HEK293 (cell line): ENCODE measurements at regions not wholly inside any gene's neighbourhood (a gene's known extent, or its start where the extent isn't known, plus 50 kb on each side); places are given as distances from the start of the nearest gene placed in this dataset.

Experiments
- CTCF ChIA-PET: fragments of 350-600 bp; formaldehyde crosslinking; extraction: SDS; loops from one replicate; lab custom pipeline; 2021; ENCODE audit warnings: antibody characterized with exemption; lab: Yijun Ruan, JAX
- POLR2A ChIA-PET: fragments of 300-600 bp; formaldehyde crosslinking; extraction: SDS; loops from one replicate; lab custom pipeline; 2020; ENCODE audit warnings: antibody characterized with exemption, inconsistent platforms; lab: Yijun Ruan, JAX
- H3K27ac ChIP-seq: fragments of 200-500 bp; sonication (Bioruptor generic); 2 replicates; pipeline ENCODE4 v1.5.1; 2014; ENCODE audit warnings: low read depth, low read length, control low read depth, inconsistent platforms; ENCODE audit errors: extremely low read depth
- H3K36me3 ChIP-seq, 2 experiments: fragments of 200-500 bp in 1 of 2; sonication (Bioruptor generic) in 1 of 2; 1 replicate in 1 of 2; 2 replicates in 1 of 2; pipeline ENCODE4 v1.5.1; 2014 to 2017; ENCODE audit warnings: inconsistent platforms in 2 of 2, low read length in 2 of 2; ENCODE audit not compliant: control insufficient read depth in 2 of 2, insufficient read depth in 1 of 2
- H3K4me1 ChIP-seq: fragments of 200-500 bp; sonication (Bioruptor generic); 2 replicates; pipeline ENCODE4 v1.5.1; 2014; ENCODE audit warnings: mild to moderate bottlenecking, low read length, inconsistent platforms; ENCODE audit not compliant: control insufficient read depth, insufficient read depth
- H3K4me3 ChIP-seq: 2 replicates; pipeline ENCODE4 v1.5.1; 2011; ENCODE audit warnings: low read depth, mild to moderate bottlenecking, control low read depth, low read length, moderate library complexity
- H3K9me3 ChIP-seq: fragments of 200-500 bp; sonication (Bioruptor generic); 2 replicates; pipeline ENCODE4 v1.5.1; 2014; ENCODE audit warnings: low read depth, low read length, inconsistent platforms; ENCODE audit not compliant: control insufficient read depth, insufficient read depth
- GLIS1 ChIP-seq: fragments of 450-650 bp; formaldehyde crosslinking; IDR thresholded peaks from 2 replicates; pipeline ENCODE4 v1.5.1; 2016; ENCODE audit warnings: missing biosample characterization, missing genetic modification characterization
- YY1 ChIP-seq: fragments of 450-650 bp; formaldehyde crosslinking; IDR thresholded peaks from 2 replicates; pipeline ENCODE4 v1.5.1; 2018; ENCODE audit warnings: missing biosample characterization, missing genetic modification characterization
- ZBTB8A ChIP-seq: fragments of 450-650 bp; formaldehyde crosslinking; IDR thresholded peaks from 2 replicates; pipeline ENCODE4 v1.5.1; 2016; ENCODE audit warnings: missing biosample characterization, missing genetic modification characterization
- ZFP41 ChIP-seq: fragments of 450-650 bp; formaldehyde crosslinking; IDR thresholded peaks from 2 replicates; pipeline ENCODE4 v1.5.1; 2016; ENCODE audit warnings: missing biosample characterization, missing genetic modification characterization, borderline replicate concordance
- ZNF132 ChIP-seq: fragments of 450-650 bp; formaldehyde crosslinking; IDR thresholded peaks from 2 replicates; pipeline ENCODE4 v1.5.1; 2017; ENCODE audit warnings: missing biosample characterization, missing genetic modification characterization, borderline replicate concordance
- ZNF416 ChIP-seq: fragments of 450-650 bp; formaldehyde crosslinking; IDR thresholded peaks from 2 replicates; pipeline ENCODE4 v1.5.1; 2016; ENCODE audit warnings: missing biosample characterization, missing genetic modification characterization
- ZNF48 ChIP-seq: fragments of 450-650 bp; formaldehyde crosslinking; IDR thresholded peaks from 2 replicates; pipeline ENCODE4 v1.5.1; 2016; ENCODE audit warnings: missing biosample characterization, missing genetic modification characterization
- ZNF510 ChIP-seq: fragments of 450-650 bp; formaldehyde crosslinking; IDR thresholded peaks from 2 replicates; pipeline ENCODE4 v1.5.1; 2018; ENCODE audit warnings: mild to moderate bottlenecking, missing genetic modification characterization, missing biosample characterization; ENCODE audit not compliant: insufficient replicate concordance
- ZNF530 ChIP-seq: fragments of 450-650 bp; formaldehyde crosslinking; IDR thresholded peaks from 2 replicates; pipeline ENCODE4 v1.5.1; 2016; ENCODE audit warnings: low read depth, missing biosample characterization, missing genetic modification characterization
- ZNF629 ChIP-seq: fragments of 450-650 bp; formaldehyde crosslinking; IDR thresholded peaks from 2 replicates; pipeline ENCODE4 v1.5.1; 2017; ENCODE audit warnings: missing biosample characterization, missing genetic modification characterization
- ZNF837 ChIP-seq: fragments of 450-650 bp; formaldehyde crosslinking; IDR thresholded peaks from 2 replicates; pipeline ENCODE4 v1.5.1; 2016; ENCODE audit warnings: missing biosample characterization, missing genetic modification characterization
- TF ChIP-seq, protein P1 (sequence below): fragments of 450-650 bp; formaldehyde crosslinking; IDR thresholded peaks from 2 replicates; pipeline ENCODE4 v1.5.1; 2017; ENCODE audit warnings: missing biosample characterization, missing genetic modification characterization
- TF ChIP-seq, protein P2 (sequence below): fragments of 450-650 bp; formaldehyde crosslinking; conservative IDR thresholded peaks from 2 replicates; pipeline ENCODE4 v1.5.1; 2016; ENCODE audit warnings: low read depth, missing biosample characterization, missing genetic modification characterization
- TF ChIP-seq, protein P3 (sequence below): fragments of 450-650 bp; formaldehyde crosslinking; IDR thresholded peaks from 2 replicates; pipeline ENCODE4 v1.5.1; 2016; ENCODE audit warnings: missing biosample characterization, missing genetic modification characterization
- TF ChIP-seq, protein P4 (sequence below): fragments of 450-650 bp; formaldehyde crosslinking; IDR thresholded peaks from 2 replicates; pipeline ENCODE4 v1.5.1; 2016; ENCODE audit warnings: missing biosample characterization, missing genetic modification characterization, low read depth
- TF ChIP-seq, protein P5 (sequence below): fragments of 450-650 bp; formaldehyde crosslinking; conservative IDR thresholded peaks from 2 replicates; pipeline ENCODE4 v1.5.1; 2016; ENCODE audit warnings: low read depth, missing biosample characterization, missing genetic modification characterization
- TF ChIP-seq, protein P6 (sequence below): fragments of 450-650 bp; formaldehyde crosslinking; IDR thresholded peaks from 2 replicates; pipeline ENCODE4 v1.5.1; 2016; ENCODE audit warnings: missing biosample characterization, missing genetic modification characterization
- TF ChIP-seq, protein P7 (sequence below): fragments of 450-650 bp; formaldehyde crosslinking; IDR thresholded peaks from 2 replicates; pipeline ENCODE4 v1.5.1; 2016; ENCODE audit warnings: missing biosample characterization, missing genetic modification characterization, borderline replicate concordance

DNA sequence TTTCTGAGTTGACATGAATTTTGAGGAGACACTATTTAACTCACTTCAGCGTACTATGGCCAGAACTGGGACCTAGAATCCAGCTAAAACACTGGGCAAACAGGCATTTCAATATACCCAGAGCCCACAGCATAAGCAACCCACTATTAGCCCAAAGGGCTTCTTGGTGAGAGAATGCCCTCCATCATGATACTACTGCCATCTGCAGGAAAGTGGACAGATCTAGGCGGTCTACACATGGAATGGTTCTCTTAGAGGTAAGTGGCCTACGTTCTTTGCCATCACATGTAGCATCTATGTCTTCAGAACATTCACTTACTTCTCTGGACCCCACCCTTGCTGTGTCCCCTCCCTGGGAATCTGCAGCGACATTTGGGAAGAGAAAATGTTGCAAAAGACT is 181.3 kb upstream of the LINC00305 start:
- no peaks in the 10 kb centered on the region for H3K9me3 ChIP-seq
- CTCF ChIA-PET, result no interaction called here
- POLR2A ChIA-PET, result no interaction called here
- no peaks in the 10 kb centered on the region for H3K4me1 ChIP-seq
- TF ChIP-seq ZNF416 (tag by site-specific recombination) (no peak), ZNF837 (tag by site-specific recombination) (no peak), ZNF530 (tag by site-specific recombination) (no peak), ZFP41 (tag by site-specific recombination) (no peak), YY1 (tag by site-specific recombination) (no peak)
- TF ChIP-seq, protein P1, sequence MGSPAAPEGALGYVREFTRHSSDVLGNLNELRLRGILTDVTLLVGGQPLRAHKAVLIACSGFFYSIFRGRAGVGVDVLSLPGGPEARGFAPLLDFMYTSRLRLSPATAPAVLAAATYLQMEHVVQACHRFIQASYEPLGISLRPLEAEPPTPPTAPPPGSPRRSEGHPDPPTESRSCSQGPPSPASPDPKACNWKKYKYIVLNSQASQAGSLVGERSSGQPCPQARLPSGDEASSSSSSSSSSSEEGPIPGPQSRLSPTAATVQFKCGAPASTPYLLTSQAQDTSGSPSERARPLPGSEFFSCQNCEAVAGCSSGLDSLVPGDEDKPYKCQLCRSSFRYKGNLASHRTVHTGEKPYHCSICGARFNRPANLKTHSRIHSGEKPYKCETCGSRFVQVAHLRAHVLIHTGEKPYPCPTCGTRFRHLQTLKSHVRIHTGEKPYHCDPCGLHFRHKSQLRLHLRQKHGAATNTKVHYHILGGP, result no peak
- TF ChIP-seq, protein P2, sequence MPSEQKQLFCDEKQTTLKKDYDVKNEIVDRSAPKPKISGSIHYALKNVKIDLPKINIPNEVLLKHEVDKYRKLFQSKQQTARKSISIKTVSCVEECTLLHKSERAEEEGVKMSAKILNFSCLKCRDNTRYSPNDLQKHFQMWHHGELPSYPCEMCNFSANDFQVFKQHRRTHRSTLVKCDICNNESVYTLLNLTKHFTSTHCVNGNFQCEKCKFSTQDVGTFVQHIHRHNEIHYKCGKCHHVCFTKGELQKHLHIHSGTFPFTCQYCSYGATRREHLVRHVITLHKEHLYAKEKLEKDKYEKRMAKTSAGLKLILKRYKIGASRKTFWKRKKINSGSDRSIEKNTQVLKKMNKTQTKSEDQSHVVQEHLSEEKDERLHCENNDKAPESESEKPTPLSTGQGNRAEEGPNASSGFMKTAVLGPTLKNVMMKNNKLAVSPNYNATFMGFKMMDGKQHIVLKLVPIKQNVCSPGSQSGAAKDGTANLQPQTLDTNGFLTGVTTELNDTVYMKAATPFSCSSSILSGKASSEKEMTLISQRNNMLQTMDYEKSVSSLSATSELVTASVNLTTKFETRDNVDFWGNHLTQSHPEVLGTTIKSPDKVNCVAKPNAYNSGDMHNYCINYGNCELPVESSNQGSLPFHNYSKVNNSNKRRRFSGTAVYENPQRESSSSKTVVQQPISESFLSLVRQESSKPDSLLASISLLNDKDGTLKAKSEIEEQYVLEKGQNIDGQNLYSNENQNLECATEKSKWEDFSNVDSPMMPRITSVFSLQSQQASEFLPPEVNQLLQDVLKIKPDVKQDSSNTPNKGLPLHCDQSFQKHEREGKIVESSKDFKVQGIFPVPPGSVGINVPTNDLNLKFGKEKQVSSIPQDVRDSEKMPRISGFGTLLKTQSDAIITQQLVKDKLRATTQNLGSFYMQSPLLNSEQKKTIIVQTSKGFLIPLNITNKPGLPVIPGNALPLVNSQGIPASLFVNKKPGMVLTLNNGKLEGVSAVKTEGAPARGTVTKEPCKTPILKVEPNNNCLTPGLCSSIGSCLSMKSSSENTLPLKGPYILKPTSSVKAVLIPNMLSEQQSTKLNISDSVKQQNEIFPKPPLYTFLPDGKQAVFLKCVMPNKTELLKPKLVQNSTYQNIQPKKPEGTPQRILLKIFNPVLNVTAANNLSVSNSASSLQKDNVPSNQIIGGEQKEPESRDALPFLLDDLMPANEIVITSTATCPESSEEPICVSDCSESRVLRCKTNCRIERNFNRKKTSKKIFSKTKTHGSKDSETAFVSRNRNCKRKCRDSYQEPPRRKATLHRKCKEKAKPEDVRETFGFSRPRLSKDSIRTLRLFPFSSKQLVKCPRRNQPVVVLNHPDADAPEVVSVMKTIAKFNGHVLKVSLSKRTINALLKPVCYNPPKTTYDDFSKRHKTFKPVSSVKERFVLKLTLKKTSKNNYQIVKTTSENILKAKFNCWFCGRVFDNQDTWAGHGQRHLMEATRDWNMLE, result no peak
- TF ChIP-seq, protein P3, sequence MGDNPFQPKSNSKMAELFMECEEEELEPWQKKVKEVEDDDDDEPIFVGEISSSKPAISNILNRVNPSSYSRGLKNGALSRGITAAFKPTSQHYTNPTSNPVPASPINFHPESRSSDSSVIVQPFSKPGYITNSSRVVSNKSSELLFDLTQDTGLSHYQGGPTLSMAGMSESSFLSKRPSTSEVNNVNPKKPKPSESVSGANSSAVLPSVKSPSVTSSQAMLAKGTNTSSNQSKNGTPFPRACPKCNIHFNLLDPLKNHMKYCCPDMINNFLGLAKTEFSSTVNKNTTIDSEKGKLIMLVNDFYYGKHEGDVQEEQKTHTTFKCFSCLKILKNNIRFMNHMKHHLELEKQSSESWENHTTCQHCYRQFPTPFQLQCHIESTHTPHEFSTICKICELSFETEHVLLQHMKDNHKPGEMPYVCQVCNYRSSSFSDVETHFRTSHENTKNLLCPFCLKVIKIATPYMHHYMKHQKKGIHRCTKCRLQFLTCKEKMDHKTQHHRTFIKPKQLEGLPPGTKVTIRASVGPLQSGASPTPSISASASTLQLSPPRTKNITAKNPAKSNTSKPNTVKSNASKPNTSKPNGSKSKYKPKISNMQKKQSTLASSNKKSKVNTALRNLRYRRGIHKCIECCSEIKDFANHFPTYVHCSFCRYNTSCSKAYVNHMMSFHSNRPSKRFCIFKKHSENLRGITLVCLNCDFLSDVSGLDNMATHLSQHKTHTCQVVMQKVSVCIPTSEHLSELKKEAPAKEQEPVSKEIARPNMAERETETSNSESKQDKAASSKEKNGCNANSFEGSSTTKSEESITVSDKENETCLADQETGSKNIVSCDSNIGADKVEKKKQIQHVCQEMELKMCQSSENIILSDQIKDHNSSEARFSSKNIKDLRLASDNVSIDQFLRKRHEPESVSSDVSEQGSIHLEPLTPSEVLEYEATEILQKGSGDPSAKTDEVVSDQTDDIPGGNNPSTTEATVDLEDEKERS (tag by site-specific recombination), result no peak
- no peaks in the 10 kb centered on the region for H3K36me3 ChIP-seq
- no peak overlapping the region for H3K4me3 ChIP-seq
- H3K27ac ChIP-seq, result no peak overlapping the region

DNA sequence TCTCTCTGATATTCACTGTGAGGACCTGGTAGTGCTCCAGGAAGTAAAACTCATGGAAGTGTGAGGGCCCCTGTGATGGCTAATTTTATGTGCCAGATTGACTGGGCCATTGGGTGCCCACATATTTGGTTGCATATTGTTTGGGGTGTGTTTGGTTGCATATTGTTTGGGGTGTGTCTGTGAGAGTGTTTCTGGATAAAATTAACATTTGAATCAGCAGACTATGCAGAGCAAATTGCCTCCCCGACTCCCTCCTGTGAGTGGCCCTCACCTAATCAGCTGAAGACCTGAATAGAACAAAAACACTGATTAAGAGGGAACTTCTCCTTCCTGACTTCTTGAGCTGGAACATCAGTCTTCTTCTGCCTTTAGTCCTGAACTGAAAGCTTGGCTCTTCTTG is 173.3 kb upstream of the LINC00305 start:
- Histone ChIP-seq H3K4me1 (no peaks in the 10 kb centered on the region; the same call in 1 of the 2 replicates), H3K27ac (no peak overlapping the region), H3K4me3 (no peak overlapping the region), H3K9me3 (no peaks in the 10 kb centered on the region), H3K36me3 (no peaks in the 10 kb centered on the region)
- ChIA-PET CTCF (no interaction called here), POLR2A (no interaction called here)
- no peak for TF ChIP-seq GLIS1 (tag by site-specific recombination)
- no peak for TF ChIP-seq ZBTB8A (tag by site-specific recombination)
- no peak for TF ChIP-seq ZNF510
- no peak for TF ChIP-seq ZNF48 (tag by site-specific recombination)
- TF ChIP-seq, protein P4, sequence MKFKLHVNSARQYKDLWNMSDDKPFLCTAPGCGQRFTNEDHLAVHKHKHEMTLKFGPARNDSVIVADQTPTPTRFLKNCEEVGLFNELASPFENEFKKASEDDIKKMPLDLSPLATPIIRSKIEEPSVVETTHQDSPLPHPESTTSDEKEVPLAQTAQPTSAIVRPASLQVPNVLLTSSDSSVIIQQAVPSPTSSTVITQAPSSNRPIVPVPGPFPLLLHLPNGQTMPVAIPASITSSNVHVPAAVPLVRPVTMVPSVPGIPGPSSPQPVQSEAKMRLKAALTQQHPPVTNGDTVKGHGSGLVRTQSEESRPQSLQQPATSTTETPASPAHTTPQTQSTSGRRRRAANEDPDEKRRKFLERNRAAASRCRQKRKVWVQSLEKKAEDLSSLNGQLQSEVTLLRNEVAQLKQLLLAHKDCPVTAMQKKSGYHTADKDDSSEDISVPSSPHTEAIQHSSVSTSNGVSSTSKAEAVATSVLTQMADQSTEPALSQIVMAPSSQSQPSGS, result no peak
- TF ChIP-seq, protein P5, sequence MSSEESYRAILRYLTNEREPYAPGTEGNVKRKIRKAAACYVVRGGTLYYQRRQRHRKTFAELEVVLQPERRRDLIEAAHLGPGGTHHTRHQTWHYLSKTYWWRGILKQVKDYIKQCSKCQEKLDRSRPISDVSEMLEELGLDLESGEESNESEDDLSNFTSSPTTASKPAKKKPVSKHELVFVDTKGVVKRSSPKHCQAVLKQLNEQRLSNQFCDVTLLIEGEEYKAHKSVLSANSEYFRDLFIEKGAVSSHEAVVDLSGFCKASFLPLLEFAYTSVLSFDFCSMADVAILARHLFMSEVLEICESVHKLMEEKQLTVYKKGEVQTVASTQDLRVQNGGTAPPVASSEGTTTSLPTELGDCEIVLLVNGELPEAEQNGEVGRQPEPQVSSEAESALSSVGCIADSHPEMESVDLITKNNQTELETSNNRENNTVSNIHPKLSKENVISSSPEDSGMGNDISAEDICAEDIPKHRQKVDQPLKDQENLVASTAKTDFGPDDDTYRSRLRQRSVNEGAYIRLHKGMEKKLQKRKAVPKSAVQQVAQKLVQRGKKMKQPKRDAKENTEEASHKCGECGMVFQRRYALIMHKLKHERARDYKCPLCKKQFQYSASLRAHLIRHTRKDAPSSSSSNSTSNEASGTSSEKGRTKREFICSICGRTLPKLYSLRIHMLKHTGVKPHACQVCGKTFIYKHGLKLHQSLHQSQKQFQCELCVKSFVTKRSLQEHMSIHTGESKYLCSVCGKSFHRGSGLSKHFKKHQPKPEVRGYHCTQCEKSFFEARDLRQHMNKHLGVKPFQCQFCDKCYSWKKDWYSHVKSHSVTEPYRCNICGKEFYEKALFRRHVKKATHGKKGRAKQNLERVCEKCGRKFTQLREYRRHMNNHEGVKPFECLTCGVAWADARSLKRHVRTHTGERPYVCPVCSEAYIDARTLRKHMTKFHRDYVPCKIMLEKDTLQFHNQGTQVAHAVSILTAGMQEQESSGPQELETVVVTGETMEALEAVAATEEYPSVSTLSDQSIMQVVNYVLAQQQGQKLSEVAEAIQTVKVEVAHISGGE, result no peak
- TF ChIP-seq, protein P6, sequence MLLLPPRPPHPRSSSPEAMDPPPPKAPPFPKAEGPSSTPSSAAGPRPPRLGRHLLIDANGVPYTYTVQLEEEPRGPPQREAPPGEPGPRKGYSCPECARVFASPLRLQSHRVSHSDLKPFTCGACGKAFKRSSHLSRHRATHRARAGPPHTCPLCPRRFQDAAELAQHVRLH, result no peak
- TF ChIP-seq ZNF132, result no peak
- no peak for TF ChIP-seq ZNF629 (tag by site-specific recombination)
- TF ChIP-seq, protein P7, sequence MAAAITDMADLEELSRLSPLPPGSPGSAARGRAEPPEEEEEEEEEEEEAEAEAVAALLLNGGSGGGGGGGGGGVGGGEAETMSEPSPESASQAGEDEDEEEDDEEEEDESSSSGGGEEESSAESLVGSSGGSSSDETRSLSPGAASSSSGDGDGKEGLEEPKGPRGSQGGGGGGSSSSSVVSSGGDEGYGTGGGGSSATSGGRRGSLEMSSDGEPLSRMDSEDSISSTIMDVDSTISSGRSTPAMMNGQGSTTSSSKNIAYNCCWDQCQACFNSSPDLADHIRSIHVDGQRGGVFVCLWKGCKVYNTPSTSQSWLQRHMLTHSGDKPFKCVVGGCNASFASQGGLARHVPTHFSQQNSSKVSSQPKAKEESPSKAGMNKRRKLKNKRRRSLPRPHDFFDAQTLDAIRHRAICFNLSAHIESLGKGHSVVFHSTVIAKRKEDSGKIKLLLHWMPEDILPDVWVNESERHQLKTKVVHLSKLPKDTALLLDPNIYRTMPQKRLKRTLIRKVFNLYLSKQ (tag by site-specific recombination), result no peak
